GM18519 (cell line): ENCODE measurements at regions not wholly inside any gene's neighbourhood (a gene's known extent, or its start where the extent isn't known, plus 50 kb on each side); places are given as distances from the start of the nearest gene placed in this dataset.
"Not testable (repeated sequence)": the region's sequence is repeated elsewhere in the genome, so short reads cannot be mapped to it uniquely, and the experiment has no call there.

Experiments used
- ATAC-seq: cut with Tn5 transposase; IDR thresholded peaks from one replicate; pipeline ENCODE4 v1.9.1; 2021; ENCODE audit warnings: mild to moderate bottlenecking, moderate library complexity; ENCODE audit not compliant: unreplicated experiment, low FRiP score

DNA sequence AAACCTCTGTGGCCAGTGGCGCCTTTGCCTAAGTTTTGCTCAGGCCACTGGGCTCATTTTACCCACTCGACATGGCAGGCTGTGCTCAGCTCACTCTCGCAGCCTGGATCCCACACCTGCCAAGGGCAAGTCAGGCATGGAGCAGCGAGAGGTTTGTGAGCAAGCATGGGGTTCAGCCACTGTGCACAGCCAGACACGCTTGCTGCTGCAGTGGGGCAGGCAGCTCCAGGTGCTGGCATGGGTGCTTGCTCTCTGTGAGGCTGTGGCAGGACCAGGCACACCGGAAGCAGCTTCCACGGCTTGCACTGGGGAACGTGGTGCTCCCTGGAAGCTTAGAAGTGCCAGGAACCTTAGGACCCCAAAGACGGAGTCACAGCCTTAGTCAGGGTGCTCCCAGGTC is 470.1 kb downstream of the CDH9 start:
- ATAC-seq, result no peak

DNA sequence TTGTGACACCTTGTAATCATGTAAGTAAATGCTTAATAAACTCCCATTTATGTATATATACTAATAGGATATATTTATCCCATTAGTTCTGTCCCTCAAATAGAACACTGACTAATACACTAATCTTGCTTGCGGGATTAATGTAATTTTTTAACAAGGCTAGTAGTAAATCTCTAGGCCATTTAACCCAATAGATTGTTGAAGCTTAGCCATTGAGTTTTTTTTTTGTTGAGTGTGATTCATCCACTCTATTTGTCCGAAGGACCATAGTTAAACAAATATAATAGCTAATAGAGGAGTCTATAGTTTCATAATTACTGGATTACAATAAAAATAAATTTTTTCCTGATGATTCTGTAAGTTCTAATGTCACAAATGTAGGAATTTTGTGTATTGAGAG is 474.4 kb downstream of the CDH9 start:
- ATAC-seq, result no peak

DNA sequence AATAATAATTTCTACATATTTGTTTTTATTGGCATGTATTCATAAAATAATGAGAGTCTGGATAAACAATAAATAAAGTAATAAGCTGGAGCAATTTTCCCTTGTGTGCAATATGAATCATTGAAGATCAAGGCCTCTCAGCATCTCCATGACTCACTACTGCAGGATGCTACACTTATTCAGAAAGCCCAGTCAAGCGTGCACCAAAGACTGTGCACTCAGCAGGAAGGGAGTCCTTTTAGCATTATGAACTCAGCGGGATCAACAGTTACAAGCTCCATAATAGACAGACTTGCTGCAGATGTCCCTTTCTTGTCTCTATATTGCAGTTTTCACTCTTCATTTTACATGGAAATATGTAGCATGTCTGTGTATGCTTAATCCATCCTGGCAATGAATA is 485.3 kb downstream of the CDH9 start:
- no peak for ATAC-seq

DNA sequence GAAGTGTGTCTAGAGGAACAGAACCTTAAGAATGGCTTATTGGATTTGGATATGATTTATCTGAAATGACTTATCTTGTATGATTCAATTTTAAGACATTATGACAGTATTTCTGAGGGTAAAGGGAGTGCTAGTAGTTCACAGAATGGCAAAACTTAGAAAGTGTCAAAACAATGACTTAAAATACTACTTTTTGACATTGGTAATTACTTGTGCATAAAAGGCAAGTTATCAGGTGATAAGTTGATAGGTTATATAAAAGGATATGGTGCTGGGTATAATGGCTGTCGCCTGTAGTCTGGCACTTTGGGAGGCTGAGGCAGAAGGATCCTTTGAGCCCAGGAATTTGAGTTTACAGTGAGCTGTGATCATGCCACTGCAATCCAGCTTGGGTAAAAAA is 494.4 kb downstream of the CDH9 start:
- ATAC-seq, result no peak

DNA sequence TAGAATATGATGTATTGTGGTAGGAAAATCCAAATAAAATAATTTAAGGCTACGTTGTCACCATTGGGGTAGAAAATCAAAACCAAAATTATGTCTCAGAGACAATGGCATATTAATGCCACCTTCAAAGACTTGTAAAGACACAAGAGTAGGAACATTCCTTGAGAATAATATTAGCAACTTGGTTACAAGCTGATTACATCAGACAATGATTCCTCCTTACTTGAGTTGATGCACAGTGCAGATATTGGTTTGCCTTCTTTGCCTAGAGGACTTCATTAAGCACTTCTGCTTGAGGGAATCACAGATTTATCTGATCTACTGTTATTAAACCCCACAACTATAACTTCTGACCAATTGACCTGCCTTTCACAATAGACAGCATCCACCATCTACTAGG is 500.2 kb downstream of the CDH9 start:
- no peak for ATAC-seq

DNA sequence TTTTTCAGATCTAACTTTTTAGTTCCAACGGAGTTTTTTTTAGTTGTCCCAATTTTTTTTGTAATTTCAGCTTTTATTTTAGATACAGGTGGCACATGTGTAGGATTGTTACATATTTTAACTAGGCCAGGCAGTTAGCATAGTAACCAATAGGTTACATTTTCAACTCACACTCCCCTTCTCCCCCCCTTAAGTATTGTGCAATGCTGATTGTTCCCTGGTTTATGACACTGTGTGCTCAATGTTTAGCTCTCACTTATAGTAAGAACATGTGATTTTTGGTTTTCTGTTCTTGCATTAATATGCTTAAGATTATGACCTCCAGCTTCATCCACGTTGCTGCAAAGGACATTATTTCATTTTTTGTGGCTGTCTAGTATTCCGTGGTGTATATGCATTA is 503.2 kb downstream of the CDH9 start:
- no peak for ATAC-seq

DNA sequence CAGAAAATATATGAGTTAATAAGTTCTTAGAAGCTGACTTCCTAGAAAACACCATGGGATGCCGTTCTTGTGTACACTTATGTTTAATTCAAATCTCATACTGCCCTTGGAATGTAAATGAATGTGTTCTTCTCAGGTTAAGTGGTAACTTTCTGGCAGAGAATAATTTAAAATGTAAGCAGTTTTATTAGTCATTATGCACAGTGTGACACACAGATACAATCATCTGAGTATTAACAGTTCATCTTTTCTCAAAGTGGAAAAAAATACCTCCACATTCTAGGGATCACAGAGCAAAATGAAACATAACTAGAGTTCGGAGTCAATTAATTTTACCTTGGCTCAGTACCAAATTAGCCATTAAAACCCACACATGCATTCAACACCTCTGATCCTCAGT is 508.1 kb downstream of the CDH9 start:
- ATAC-seq, result no peak

DNA sequence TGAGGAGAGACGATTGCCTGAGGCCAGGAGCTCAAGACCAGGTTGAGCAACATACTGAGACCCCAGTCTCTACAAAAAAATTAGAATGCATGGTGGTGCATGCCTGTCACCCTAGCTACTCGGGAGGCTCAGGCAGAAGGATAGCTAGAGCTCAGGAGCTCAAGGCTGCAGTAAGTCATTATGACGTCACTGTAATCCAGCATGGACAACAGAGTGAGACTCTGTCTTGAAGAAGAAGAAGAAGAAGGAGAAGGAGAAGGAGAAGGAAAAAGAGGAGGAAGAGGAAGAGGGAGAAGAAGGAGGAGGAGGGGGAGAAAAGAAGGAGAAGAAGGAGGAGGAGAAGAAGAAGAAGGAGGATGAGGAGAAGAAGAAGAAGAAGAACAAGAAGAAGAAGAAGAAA is 519.1 kb downstream of the CDH9 start:
- no peak for ATAC-seq

DNA sequence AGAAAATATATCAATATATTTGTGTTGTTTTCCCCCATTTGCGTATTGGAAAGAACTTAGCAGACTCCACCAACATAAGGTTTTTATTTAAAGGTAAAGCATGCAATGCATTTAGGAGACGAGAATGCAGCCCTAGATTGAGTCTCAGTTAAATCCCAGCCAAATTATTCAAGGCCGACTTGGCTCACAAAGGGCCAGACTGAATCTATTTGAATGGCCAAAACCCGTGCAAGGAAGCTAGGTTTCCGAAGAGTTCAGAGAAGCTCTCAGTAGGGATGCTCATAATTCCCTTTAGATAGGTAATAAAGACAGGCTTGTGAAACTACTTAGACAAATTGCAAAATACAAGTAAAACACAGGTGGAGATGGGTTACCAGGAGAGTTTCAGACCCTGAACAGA is 520.3 kb downstream of the CDH9 start:
- ATAC-seq, result no peak

DNA sequence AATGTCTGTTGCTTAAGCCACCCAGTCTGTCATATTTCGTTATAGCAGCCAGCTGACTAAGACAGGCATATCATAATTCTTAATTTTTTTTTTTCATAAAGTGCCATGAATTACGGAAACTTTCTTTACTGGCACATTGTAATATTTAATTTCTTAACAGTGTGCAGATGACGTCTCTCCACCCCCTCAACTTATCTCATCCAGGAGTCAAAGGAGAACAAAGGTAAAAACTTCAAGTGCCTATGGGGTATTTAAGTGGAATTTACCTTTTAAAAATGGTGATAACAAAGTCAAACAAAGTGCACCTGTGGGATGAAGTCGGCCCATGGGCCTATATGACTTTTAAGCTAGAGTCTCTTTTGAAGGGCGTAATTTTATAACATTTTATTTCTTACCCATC is 539.4 kb downstream of the CDH9 start:
- ATAC-seq, result no peak

DNA sequence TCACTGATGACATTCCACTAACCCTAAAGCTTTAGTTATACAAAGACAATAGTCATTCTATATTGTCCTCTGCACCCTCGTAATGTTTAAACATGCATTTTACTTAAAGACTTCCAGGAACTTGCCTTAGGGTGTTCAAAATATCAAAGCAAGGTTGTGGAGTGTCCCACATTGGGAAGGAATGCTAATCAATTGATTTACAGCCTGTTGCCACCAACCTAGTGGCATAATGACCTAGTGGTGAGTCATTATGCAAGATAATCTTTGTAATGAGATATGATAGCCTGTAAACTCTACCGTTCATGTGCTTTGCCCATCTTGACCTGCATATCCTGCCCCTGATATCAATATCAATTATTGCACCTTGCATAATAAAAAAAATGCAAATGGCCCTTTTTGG is 542.9 kb downstream of the CDH9 start:
- no peak for ATAC-seq

DNA sequence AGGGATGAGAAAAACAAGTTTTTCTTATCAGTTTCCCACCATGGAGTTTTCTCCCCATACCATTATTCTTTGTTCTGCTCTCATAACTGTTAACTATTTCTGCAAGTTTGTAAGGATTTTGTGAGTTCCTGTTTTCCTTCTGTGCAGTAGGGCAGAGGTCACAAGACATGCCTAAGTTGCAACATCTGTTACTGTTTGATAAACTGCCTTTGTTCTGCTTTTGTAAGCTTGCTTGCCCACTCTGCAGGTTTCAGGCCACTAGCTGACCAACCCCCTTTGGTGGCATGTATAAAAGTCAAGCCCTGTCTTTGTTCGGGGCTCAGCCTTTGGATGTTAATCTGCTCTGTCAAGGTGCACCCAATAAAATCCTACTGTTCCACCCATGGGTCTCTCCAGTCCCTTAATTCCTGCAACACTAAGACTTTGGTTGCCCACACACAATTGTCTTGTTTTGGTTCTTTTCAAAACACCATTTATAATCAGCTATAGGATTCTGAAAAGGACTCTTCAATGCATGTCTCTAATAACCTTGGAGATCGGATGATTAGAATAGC is 545.4 kb downstream of the CDH9 start:
- ATAC-seq, result no peak

DNA sequence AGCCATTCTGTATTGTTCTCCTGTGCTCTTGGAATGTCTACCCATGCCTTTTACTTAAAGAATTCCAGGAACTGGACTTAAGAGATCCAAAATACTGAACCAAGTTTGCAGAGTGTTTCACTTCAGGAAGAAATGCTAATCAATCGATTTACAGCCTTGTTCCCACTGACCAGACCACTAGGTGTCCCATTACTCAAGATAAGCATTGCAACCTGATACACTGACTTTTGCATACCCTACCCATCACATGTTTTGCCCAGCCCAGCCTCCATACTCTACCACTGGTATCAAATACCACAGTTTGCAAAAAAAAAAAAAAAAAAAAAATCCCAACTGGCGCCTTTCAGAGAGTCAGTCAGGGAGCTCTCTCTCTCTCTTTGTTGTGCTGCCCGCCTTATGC is 550.8 kb downstream of the CDH9 start:
- no peak for ATAC-seq

DNA sequence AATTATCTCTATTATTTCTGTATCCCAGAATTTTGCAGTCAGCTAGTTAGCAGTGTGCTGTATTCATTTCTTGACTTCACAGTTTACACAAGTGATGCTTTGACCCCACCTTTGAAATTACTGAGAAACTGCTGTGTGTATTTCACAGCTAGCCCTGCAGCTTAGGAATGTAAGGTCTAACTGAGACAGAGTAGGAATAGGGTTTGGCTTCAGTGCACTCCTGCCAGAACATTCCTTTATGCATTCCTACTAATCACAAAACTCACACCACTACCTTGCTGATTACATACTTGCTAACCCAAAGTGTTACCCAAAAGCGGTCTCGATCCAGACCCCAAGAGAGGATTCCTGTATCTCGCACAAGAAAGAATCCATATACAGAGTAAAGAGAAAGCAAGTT is 551.8 kb downstream of the CDH9 start:
- ATAC-seq, result no peak

DNA sequence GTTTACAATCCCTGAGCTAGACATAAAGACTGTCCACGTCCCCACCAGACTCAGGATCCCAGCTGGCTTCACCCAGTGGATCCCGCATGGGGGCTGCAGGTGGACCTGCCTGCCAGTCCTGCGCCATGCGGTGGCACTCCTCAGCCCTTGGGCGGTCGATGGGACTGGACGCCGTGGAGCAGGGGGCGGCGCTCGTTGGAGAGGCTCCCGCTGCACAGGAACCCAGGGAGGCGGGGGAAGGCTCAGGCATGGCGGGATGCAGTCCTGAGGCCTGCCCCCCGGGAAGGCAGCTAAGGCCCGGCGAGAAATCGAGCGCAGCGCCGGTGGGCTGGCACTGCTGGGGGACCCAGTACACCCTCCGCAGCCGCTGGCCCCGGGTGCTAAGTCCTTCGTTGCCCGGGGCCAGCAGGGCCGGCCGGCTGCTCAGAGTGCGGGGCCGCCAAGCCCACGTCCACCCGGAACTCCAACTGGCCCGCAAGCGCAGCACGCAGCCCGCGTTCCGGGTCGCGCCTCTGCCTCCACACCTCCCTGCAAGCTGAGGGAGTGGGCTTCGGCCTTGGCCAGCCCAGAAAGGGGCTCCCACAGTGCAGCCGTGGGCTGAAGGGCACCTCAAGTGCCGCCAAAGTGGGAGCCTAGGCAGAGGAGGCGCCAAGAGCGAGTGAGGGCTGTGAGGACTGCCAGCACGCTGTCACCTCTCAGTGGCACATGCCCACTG is 553.1 kb downstream of the CDH9 start:
- not testable (repeated sequence) for ATAC-seq

DNA sequence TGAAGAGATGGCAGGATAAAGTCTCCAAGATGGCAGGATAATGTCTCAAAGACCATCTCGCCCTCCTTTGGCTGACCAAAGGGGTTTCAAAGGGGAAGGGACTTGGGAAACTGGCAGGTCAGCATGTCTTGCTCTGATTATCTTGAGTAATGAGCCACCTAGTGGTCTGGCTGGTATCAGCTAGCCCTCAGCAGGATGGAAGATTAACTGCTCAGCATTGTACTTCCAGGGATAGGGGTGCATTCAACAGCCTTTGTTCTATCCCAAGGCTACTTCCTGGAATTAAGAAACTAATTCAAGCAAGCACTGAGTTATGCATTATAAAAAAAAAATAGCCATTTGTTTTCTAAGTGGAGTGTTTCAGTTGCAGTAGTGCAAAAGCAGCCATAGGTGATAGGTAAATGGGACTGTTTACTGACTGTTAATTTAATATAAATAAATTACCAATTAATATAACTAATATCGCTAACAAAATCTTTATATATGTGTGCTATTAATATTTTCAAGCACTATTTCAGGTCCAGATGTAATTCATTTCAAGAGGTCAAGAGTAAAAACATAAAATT is 555.5 kb downstream of the CDH9 start:
- no peak for ATAC-seq

DNA sequence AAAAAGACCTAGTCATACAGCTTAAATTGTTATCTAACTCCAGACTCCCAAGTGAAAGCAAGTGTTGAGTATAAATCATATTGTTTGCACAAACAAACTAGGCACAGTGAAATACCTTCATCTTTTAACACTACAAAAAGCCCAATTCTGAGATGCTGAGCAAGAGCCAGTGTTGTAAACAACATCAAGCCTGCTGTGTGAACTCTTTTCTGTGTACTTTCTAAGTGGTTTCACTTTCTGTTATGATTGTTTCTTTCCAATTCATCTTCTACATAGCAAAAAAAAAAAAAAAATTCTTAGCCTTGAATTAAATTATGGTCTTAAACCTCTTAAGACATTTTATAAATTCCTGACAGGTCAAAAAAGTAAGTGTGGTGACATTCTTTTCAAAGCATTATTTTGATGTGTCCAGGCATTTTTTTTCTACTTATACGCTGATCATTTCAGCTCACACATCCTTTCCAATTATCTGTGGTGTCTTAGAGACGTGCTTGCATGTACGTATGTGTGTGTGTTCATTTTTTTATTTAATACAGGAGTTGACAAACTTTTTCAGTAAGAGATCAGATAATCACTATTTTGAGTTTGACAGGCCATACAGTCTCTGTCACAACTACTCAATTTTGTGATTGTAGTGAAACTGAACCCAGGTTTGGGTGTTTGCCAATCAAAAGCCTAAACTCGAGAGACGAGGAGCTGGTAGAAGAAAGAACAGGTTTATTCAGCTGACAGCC is 556.1 kb downstream of the CDH9 start:
- no peak for ATAC-seq

DNA sequence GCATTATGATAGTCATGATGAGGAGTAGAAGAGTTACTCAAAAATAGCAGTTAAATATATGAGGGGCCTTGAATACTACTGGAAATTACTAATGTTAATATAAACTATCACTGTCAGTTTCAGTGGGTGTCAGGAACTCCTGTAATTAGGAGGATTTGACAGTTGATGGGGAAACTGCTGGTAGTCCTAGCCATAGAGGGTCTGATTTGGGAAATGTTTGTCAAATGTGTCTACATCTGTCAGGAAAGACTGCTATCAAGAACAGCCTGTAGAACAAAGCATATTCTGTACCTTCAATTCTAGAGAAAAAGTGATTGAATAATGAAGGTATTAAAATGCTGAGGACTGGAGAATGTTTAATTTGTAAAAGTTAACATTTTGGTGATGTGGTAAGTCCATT is 567.9 kb downstream of the CDH9 start:
- no peak for ATAC-seq

DNA sequence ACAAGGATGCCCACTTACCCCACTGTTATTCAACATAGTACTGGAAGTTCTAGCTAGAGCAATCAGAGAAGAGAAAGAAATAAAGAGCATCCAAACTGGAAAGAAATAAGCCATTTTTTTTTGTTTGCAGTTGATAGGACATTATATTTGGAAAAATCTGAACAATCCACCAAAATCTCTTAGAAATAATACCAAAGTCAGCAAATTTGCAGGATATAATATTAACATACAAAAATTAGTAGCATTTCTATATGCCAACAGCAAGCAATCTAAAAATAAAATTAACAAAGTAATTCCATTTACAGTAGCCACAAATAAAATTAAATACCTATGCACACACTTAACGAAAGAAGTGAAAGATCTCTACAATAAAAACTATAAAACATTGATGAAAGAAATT is 599.3 kb downstream of the CDH9 start:
- no peak for ATAC-seq

DNA sequence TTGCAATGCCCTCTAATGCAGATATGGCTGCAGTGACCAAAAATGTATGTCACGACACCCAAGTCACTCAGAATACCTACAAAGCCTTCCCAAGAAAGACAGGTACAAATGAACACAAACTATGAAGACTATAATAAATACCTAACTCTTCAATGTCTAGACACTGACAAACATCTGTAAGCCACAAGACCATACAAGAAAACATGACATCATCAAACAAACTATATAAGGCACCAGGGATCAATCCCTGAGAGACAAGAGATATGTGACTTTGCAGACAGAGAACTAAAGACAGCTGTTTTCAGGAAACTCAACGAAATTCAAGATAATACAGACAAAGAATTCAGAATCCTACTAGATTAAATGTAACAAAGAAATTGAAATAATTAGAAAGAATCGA is 603.7 kb downstream of the CDH9 start:
- no peak for ATAC-seq

DNA sequence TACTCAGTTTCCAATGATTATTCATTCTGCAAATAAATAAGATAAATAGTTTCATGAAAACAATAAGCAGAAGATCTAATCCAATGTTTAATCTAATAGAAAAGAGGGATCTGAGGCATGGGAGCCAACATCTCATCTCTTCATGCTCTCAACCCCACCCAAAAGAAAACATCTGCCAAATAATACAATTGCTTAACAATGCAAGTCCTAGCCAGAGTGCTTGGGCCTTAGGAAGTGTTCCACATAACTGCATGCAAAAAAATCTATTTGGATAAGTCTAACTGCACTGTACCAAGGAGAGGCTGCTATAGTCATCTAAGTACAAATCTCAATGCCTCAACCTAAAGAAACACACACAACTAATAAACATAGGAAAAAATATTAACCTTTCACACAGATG is 606.0 kb downstream of the CDH9 start:
- ATAC-seq, result no peak

DNA sequence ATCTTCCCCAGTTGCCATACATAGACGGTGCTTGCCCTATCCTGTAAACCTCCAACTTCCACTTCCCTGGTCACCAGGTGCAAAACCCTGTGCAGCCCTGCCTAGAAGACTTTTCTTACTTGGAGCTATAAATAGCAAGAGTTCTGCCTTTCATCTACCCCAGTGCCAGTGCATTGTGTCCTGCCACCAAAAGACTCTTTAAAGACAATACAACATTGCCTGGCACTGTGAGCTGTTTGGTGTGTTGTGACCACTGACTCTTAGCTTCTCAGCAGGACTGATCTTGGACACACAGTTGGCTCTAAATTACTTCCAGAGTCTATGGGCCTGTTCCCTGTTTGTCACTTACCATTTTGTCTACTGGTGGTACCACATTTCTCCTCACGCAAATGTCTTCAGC is 608.1 kb downstream of the CDH9 start:
- ATAC-seq, result no peak
